Thymus (tissue), 11 donors: ENCODE measurements at regions not wholly inside any gene's neighbourhood (a gene's known extent, or its start where the extent isn't known, plus 50 kb on each side); places are given as distances from the start of the nearest gene placed in this dataset.
"Not testable (repeated sequence)": the region's sequence is repeated elsewhere in the genome, so short reads cannot be mapped to it uniquely, and the experiment has no call there.

Source experiments
- DNase-seq, 9 donors: peaks; one replicate each; pipeline ENCODE4 v3.0.0-alpha.2; 2013; ENCODE audit warnings: low spot score in 9 of 9, low read depth in 6 of 9, missing footprints in 1 of 9
- H3K27ac ChIP-seq, 2 donors: one replicate each; pipeline ENCODE4 v1.5.1; 2013; ENCODE audit warnings: control low read depth in 1 of 2, low read depth in 1 of 2, low read length in 1 of 2, mild to moderate bottlenecking in 1 of 2, moderate library complexity in 1 of 2
- H3K27me3 ChIP-seq, 2 donors: one replicate each; pipeline ENCODE4 v1.5.1; 2013; ENCODE audit warnings: low read length in 1 of 2; ENCODE audit not compliant: control insufficient read depth in 2 of 2, insufficient read depth in 1 of 2
- H3K36me3 ChIP-seq, 2 donors: one replicate each; pipeline ENCODE4 v1.5.1; 2013; ENCODE audit warnings: low read length in 1 of 2, mild to moderate bottlenecking in 1 of 2, moderate library complexity in 1 of 2; ENCODE audit not compliant: control insufficient read depth in 2 of 2, insufficient read depth in 2 of 2
- H3K4me1 ChIP-seq, 2 donors: one replicate each; pipeline ENCODE4 v1.5.1; 2013; ENCODE audit warnings: low read length in 2 of 2; ENCODE audit not compliant: control insufficient read depth in 2 of 2, insufficient read depth in 2 of 2
- H3K4me3 ChIP-seq, 2 donors: one replicate each; pipeline ENCODE4 v1.5.1; 2013; ENCODE audit warnings: low read length in 2 of 2, control low read depth in 1 of 2, mild to moderate bottlenecking in 1 of 2
- H3K9me3 ChIP-seq, 2 donors: one replicate each; pipeline ENCODE4 v1.5.1; 2013; ENCODE audit warnings: low read length in 1 of 2, mild to moderate bottlenecking in 1 of 2; ENCODE audit not compliant: control insufficient read depth in 2 of 2, insufficient read depth in 1 of 2
- WGBS: extraction: QIAGEN DNeasy Blood & Tissue Kit; methylation state at CpG from one replicate; pipeline ENCODE4 v1.1.7; 2013; 5-methylcytosine and 5-hydroxymethylcytosine counted together
- donor health status: healthy.

GRCh38 chr2:241983571-241984270 is 114.2 kb downstream of the RTP5 start:
- WGBS: 99% methylated on average over 22 of the region's 22 CpGs

GRCh38 chr2:241984271-241984655 is 114.7 kb downstream of the RTP5 start:
- no peak overlapping the region for H3K4me3 ChIP-seq
- H3K27me3 ChIP-seq: no peaks in the 10 kb centered on the region
- H3K4me1 ChIP-seq: no peaks in the 10 kb centered on the region
- peaks cover 0 to 3% of the 10 kb centered on the region in 2 donors for H3K36me3 ChIP-seq
- H3K9me3 ChIP-seq: peaks cover 0 to 18% of the 10 kb centered on the region in 2 donors
- no peak for DNase-seq
- 92% methylated on average over 12 of the region's 12 CpGs for WGBS
- no peak overlapping the region for H3K27ac ChIP-seq

More at GRCh38 chr2:241983571-241984270, 114.2 kb downstream of the RTP5 start:
- no peaks in the 10 kb centered on the region for H3K4me1 ChIP-seq
- H3K27ac ChIP-seq: no peak overlapping the region
- peaks cover 0 to 18% of the 10 kb centered on the region in 2 donors for H3K9me3 ChIP-seq
- H3K27me3 ChIP-seq: no peaks in the 10 kb centered on the region
- H3K36me3 ChIP-seq: peaks cover 0 to 3% of the 10 kb centered on the region in 2 donors
- H3K4me3 ChIP-seq: no peak overlapping the region
- DNase-seq: no peak

GRCh38 chr2:241984658-241985057 is 115.1 kb downstream of the RTP5 start:
- DNase-seq: no peak
- 92% methylated on average over 6 of the region's 6 CpGs for WGBS
- H3K4me1 ChIP-seq: no peaks in the 10 kb centered on the region
- H3K4me3 ChIP-seq: no peak overlapping the region
- H3K27me3 ChIP-seq: no peaks in the 10 kb centered on the region
- H3K36me3 ChIP-seq: peaks cover 0 to 3% of the 10 kb centered on the region in 2 donors
- H3K27ac ChIP-seq: no peak overlapping the region
- peaks cover 0 to 18% of the 10 kb centered on the region in 2 donors for H3K9me3 ChIP-seq

GRCh38 chr2:241985161-241985985 is 115.8 kb downstream of the RTP5 start:
- not testable (repeated sequence) for H3K4me3 ChIP-seq, H3K36me3 ChIP-seq, H3K27ac ChIP-seq, H3K4me1 ChIP-seq, H3K27me3 ChIP-seq
- peaks cover 0 to 18% of the 10 kb centered on the region in 2 donors for H3K9me3 ChIP-seq
- 52% methylated on average over 30 of the region's 46 CpGs for WGBS
- peak in 1 of 9 donors; percentile 16 for DNase-seq

- no peak for DNase-seq
- Histone ChIP-seq H3K36me3 (peaks cover 0 to 3% of the 10 kb centered on the region in 2 donors), H3K27me3 (no peaks in the 10 kb centered on the region), H3K4me1 (no peaks in the 10 kb centered on the region), H3K9me3 (peaks cover 0 to 18% of the 10 kb centered on the region in 2 donors), H3K4me3 (no peak overlapping the region), H3K27ac (no peak overlapping the region)
- 85% methylated on average over 5 of the region's 5 CpGs for WGBS
These were observed 116.4 kb downstream of the RTP5 start for GRCh38 chr2:241985986-241986329.

GRCh38 chr2:241986836-241987641 is 117.5 kb downstream of the RTP5 start:
- no peak for DNase-seq
- WGBS: 92% methylated on average over 43 of the region's 43 CpGs
- Histone ChIP-seq H3K27me3 (no peaks in the 10 kb centered on the region), H3K27ac (no peak overlapping the region), H3K4me3 (no peak overlapping the region), H3K9me3 (peaks cover 0 to 18% of the 10 kb centered on the region in 2 donors), H3K4me1 (no peaks in the 10 kb centered on the region), H3K36me3 (no peaks in the 10 kb centered on the region)

GRCh38 chr2:241987726-241988125 is 118.2 kb downstream of the RTP5 start:
- Histone ChIP-seq H3K9me3 (peaks cover 0 to 18% of the 10 kb centered on the region in 2 donors), H3K4me3 (no peak overlapping the region), H3K36me3 (no peaks in the 10 kb centered on the region), H3K4me1 (no peaks in the 10 kb centered on the region), H3K27me3 (no peaks in the 10 kb centered on the region), H3K27ac (no peak overlapping the region)
- WGBS: 92% methylated on average over 24 of the region's 24 CpGs
- DNase-seq: no peak

- peaks cover 0 to 18% of the 10 kb centered on the region in 2 donors for H3K9me3 ChIP-seq
- WGBS: 90% methylated on average over 11 of the region's 11 CpGs
- no peaks in the 10 kb centered on the region for H3K36me3 ChIP-seq
- H3K4me1 ChIP-seq: no peaks in the 10 kb centered on the region
- H3K27me3 ChIP-seq: no peaks in the 10 kb centered on the region
- H3K4me3 ChIP-seq: no peak overlapping the region
- H3K27ac ChIP-seq: no peak overlapping the region
- no peak for DNase-seq
These were observed 118.6 kb downstream of the RTP5 start for GRCh38 chr2:241988146-241988545.

- WGBS: 97% methylated on average over 7 of the region's 7 CpGs
- no peak overlapping the region for H3K4me3 ChIP-seq
- no peak for DNase-seq
- no peaks in the 10 kb centered on the region for H3K36me3 ChIP-seq
- no peaks in the 10 kb centered on the region for H3K27me3 ChIP-seq
- H3K4me1 ChIP-seq: no peaks in the 10 kb centered on the region
- H3K9me3 ChIP-seq: peaks cover 0 to 18% of the 10 kb centered on the region in 2 donors
- no peak overlapping the region for H3K27ac ChIP-seq
These were observed 119.5 kb downstream of the RTP5 start for GRCh38 chr2:241989074-241989473.
